Ishikawa (cell line): ENCODE measurements at regions not wholly inside any gene's neighbourhood (a gene's known extent, or its start where the extent isn't known, plus 50 kb on each side); places are given as distances from the start of the nearest gene placed in this dataset.

Source experiments
- CEBPB ChIP-seq: IDR thresholded peaks from 2 replicates; pipeline ENCODE4 v1.6.1; 2012
- CREB1 ChIP-seq: IDR thresholded peaks from 2 replicates; pipeline ENCODE4 v1.6.1; 2012; ENCODE audit warnings: low read depth
- EGR1 ChIP-seq: IDR thresholded peaks from 2 replicates; pipeline ENCODE4 v1.6.1; 2012
- EP300 ChIP-seq: IDR thresholded peaks from 2 replicates; pipeline ENCODE4 v1.6.1; 2012; ENCODE audit warnings: borderline replicate concordance
- FOXM1 ChIP-seq: IDR thresholded peaks from 2 replicates; pipeline ENCODE4 v1.6.1; 2012; ENCODE audit warnings: low read depth, borderline replicate concordance
- MAX ChIP-seq: IDR thresholded peaks from 2 replicates; pipeline ENCODE4 v1.6.1; 2012
- NFIC ChIP-seq: IDR thresholded peaks from 2 replicates; pipeline ENCODE4 v1.6.1; 2012
- RAD21 ChIP-seq: IDR thresholded peaks from 2 replicates; pipeline ENCODE4 v1.6.1; 2012; ENCODE audit warnings: low read depth
- REST ChIP-seq: IDR thresholded peaks from 2 replicates; pipeline ENCODE4 v1.6.1; 2012; ENCODE audit warnings: low read depth, mild to moderate bottlenecking
- TAF1 ChIP-seq: IDR thresholded peaks from 2 replicates; pipeline ENCODE4 v1.6.1; 2012; ENCODE audit warnings: low read depth, mild to moderate bottlenecking
- TCF12 ChIP-seq: IDR thresholded peaks from 2 replicates; pipeline ENCODE4 v1.6.1; 2012; ENCODE audit warnings: low read depth
- TEAD4 ChIP-seq: IDR thresholded peaks from 2 replicates; pipeline ENCODE4 v1.6.1; 2012
- USF1 ChIP-seq: IDR thresholded peaks from 2 replicates; pipeline ENCODE4 v1.6.1; 2012
- YY1 ChIP-seq: IDR thresholded peaks from 2 replicates; pipeline ENCODE4 v1.6.1; 2012; ENCODE audit warnings: low read depth
- ZBTB7A ChIP-seq: IDR thresholded peaks from 2 replicates; pipeline ENCODE4 v1.6.1; 2012; ENCODE audit warnings: low read depth

- TF ChIP-seq CREB1 (no peak), NFIC (no peak), ZBTB7A (no peak), REST (no peak), TEAD4 (no peak), MAX (no peak), RAD21 (no peak), YY1 (no peak), EP300 (no peak), TAF1 (no peak), FOXM1 (no peak), TCF12 (no peak), USF1 (no peak), CEBPB (no peak), EGR1 (no peak)
Observed at GRCh38 chr2:225763711-225764110, 364.2 kb downstream of the NYAP2 start.

GRCh38 chr2:225761396-225761795, 361.9 kb downstream of the NYAP2 start:
- TF ChIP-seq ZBTB7A (no peak), EGR1 (no peak), TAF1 (no peak)

- TF ChIP-seq MAX: no peak
- TF ChIP-seq TEAD4: no peak
- TF ChIP-seq RAD21: no peak
- no peak for TF ChIP-seq FOXM1
- TF ChIP-seq CREB1: no peak
- no peak for TF ChIP-seq USF1
- TF ChIP-seq EGR1: no peak
- no peak for TF ChIP-seq TCF12
- TF ChIP-seq EP300: no peak
- TF ChIP-seq REST: no peak
- no peak for TF ChIP-seq TAF1
- TF ChIP-seq NFIC: no peak
- no peak for TF ChIP-seq ZBTB7A
Observed at GRCh38 chr2:225757248-225757647, 357.7 kb downstream of the NYAP2 start.

- TF ChIP-seq CEBPB: no peak
- no peak for TF ChIP-seq REST
- no peak for TF ChIP-seq TAF1
- no peak for TF ChIP-seq MAX
- no peak for TF ChIP-seq EGR1
- TF ChIP-seq RAD21: no peak
- no peak for TF ChIP-seq CREB1
- no peak for TF ChIP-seq TEAD4
- no peak for TF ChIP-seq TCF12
Observed at GRCh38 chr2:225756198-225756597, 356.7 kb downstream of the NYAP2 start.

GRCh38 chr2:225748609-225749008, 349.1 kb downstream of the NYAP2 start:
- TF ChIP-seq EGR1 (no peak), EP300 (no peak), REST (no peak), MAX (no peak), CEBPB (no peak), TCF12 (no peak), FOXM1 (no peak), USF1 (no peak), TEAD4 (no peak), TAF1 (no peak), CREB1 (no peak), RAD21 (no peak), YY1 (no peak), ZBTB7A (no peak), NFIC (no peak)
